ENCODE measurements at regions not wholly inside any gene's neighbourhood (a gene's known extent, or its start where the extent isn't known, plus 50 kb on each side); places are given as distances from the start of the nearest gene placed in this dataset.

DNA sequence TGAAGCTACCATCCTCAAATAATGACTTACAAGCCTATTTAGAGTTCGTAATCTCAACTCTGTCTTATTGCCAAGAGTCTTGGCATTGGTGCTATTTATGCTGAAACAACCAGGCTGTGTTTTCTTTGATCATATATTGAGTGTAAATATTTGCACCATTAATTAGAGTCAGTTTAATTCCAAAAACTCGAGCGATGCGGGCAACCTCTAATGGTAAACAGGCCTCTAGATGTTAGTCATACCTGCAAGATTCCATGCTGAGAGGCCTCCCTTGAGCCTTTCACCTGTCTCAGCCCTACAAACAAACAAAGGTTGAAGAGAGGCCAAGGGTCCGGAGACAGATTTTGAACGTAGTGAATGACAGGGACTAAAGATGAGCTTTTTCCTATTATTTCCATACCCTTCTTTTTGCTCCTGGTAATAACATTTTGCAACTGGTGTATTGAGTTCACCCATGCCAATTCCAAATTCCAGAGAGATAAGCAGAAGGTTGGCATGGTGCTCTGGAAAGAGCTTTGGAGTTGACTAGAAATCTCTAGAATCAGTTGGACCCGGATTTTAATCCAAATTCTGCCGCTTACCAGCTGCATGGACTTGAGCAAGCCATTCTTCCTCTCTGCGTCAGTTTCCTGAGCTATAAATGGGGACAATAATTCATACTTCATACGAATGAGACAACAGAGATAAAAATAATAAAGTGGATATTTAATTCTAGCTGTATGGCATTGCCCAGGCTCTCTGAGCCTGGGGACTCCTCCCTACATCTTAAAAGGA, 99.1 kb upstream of the ANO1 start:
- TF ChIP-seq CTCF (IDR thresholded peaks at IDR 0.05; ENCODE audit: insufficient read depth, low read length, poor library complexity, severe bottlenecking) = no peak
- no peak for TF ChIP-seq EZH2phosphoT487 (conservative IDR thresholded peaks at IDR 0.05; ENCODE audit: low read length)
